Gastroesophageal sphincter (tissue), 3 donors: ENCODE measurements at regions not wholly inside any gene's neighbourhood (a gene's known extent, or its start where the extent isn't known, plus 50 kb on each side); places are given as distances from the start of the nearest gene placed in this dataset.

Source experiments
- EP300 ChIP-seq: sonication (generic); formaldehyde crosslinking; IDR thresholded peaks from one replicate; pipeline ENCODE4 v1.6.1; 2017; ENCODE audit warnings: antibody characterized with exemption, mild to moderate bottlenecking
- POLR2A ChIP-seq, 2 donors: fragments of 450-650 bp; IDR thresholded peaks; one replicate each; pipeline ENCODE4 v1.6.1; 2017; ENCODE audit warnings: antibody characterized with exemption in 2 of 2, mild to moderate bottlenecking in 2 of 2, moderate library complexity in 1 of 2
- TF ChIP-seq, protein P1 (sequence below), 4 experiments: fragments of 200-600 bp in 2 of 4; fragments of 450-650 bp in 2 of 4; sonication (generic) in 1 of 4; IDR thresholded peaks; one replicate each; pipeline ENCODE4 v1.5.1; 2017 to 2019; ENCODE audit warnings: antibody characterized with exemption in 4 of 4, mild to moderate bottlenecking in 2 of 4, moderate library complexity in 2 of 4

DNA sequence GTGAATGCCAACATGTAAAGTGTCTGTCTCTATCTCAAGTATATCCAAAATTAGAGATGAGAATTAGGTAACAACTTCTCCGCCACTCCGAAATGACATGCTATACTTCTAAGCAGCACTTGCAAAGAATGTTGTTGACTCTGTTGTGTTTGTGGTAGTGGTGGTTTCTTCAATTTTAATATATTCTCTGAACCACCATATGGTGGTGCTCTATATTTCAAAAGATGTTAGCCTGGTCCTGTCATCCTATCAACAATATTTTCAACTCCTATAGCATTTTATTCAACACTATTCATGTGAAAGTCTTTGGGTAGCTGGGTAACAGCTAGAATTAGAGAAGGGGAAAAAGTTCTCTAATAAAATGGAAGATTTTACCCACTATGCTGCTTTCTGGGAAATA, 1622.8 kb upstream of the IGFBP7 start:
- TF ChIP-seq, protein P1, sequence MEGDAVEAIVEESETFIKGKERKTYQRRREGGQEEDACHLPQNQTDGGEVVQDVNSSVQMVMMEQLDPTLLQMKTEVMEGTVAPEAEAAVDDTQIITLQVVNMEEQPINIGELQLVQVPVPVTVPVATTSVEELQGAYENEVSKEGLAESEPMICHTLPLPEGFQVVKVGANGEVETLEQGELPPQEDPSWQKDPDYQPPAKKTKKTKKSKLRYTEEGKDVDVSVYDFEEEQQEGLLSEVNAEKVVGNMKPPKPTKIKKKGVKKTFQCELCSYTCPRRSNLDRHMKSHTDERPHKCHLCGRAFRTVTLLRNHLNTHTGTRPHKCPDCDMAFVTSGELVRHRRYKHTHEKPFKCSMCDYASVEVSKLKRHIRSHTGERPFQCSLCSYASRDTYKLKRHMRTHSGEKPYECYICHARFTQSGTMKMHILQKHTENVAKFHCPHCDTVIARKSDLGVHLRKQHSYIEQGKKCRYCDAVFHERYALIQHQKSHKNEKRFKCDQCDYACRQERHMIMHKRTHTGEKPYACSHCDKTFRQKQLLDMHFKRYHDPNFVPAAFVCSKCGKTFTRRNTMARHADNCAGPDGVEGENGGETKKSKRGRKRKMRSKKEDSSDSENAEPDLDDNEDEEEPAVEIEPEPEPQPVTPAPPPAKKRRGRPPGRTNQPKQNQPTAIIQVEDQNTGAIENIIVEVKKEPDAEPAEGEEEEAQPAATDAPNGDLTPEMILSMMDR (IDR thresholded peaks at IDR 0.05), result no peak
- TF ChIP-seq EP300, result no peak
- no peak for TF ChIP-seq POLR2A (IDR thresholded peaks at IDR 0.05)
